Neural crest cell (in vitro differentiated cells): ENCODE measurements at regions not wholly inside any gene's neighbourhood (a gene's known extent, or its start where the extent isn't known, plus 50 kb on each side); places are given as distances from the start of the nearest gene placed in this dataset.

Experiments used
- DNase-seq: peaks from one replicate; pipeline ENCODE4 v3.0.0; 2021; ENCODE audit warnings: low read depth, mixed read lengths, low spot score
- H3K27ac Mint-ChIP-seq: one replicate; pipeline ENCODE4 v1.8.0; 2021; ENCODE audit warnings: mild to moderate bottlenecking, mixed read lengths; ENCODE audit not compliant: unreplicated experiment
- H3K27me3 Mint-ChIP-seq: 2 replicates; pipeline ENCODE4 v1.8.0; 2021; ENCODE audit warnings: low read depth, mild to moderate bottlenecking, mixed read lengths
- H3K36me3 Mint-ChIP-seq: 2 replicates; pipeline ENCODE4 v1.8.0; 2021; ENCODE audit warnings: low read depth, mild to moderate bottlenecking, mixed read lengths
- H3K4me1 Mint-ChIP-seq: 2 replicates; pipeline ENCODE4 v1.8.0; 2021; ENCODE audit warnings: mixed read lengths
- H3K4me3 Mint-ChIP-seq: one replicate; pipeline ENCODE4 v1.8.0; 2021; ENCODE audit warnings: mild to moderate bottlenecking, mixed read lengths
- H3K9me3 Mint-ChIP-seq: 2 replicates; pipeline ENCODE4 v1.8.0; 2021; ENCODE audit warnings: mixed read lengths
- TF ChIP-seq, protein P1 (sequence below): fragments of 200-600 bp; sonication (generic); conservative IDR thresholded peaks from 2 replicates; pipeline ENCODE4 v1.5.0; 2021; ENCODE audit warnings: antibody characterized with exemption, mild to moderate bottlenecking

DNA sequence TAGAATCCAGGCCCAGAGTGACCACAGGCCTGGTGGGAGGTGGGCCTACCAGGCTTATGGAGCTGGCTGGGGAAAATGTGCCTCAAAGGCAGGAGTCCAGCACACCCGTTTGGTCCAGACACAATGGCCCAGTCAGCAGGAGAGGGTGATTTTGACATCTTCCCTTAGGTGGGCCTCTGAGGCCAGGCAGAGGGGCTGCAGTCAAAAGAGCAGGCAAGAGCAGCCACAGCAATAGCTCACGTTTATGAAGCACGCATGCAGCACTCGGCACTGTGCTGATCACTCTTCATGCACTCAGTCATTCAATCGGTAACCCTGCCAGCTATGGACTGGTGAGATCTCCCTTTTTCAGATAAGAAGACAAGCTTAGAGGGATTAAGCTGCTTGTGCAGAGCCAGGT, 146.8 kb downstream of the LRIG2 start:
- Mint-ChIP-seq H3K27me3 (no peaks in the 10 kb centered on the region), H3K36me3 (peaks cover 3% of the 10 kb centered on the region), H3K9me3 (peaks cover 5% of the 10 kb centered on the region), H3K4me3 (no peak overlapping the region), H3K4me1 (peaks cover 6% of the 10 kb centered on the region), H3K27ac (no peak overlapping the region)
- TF ChIP-seq, protein P1, sequence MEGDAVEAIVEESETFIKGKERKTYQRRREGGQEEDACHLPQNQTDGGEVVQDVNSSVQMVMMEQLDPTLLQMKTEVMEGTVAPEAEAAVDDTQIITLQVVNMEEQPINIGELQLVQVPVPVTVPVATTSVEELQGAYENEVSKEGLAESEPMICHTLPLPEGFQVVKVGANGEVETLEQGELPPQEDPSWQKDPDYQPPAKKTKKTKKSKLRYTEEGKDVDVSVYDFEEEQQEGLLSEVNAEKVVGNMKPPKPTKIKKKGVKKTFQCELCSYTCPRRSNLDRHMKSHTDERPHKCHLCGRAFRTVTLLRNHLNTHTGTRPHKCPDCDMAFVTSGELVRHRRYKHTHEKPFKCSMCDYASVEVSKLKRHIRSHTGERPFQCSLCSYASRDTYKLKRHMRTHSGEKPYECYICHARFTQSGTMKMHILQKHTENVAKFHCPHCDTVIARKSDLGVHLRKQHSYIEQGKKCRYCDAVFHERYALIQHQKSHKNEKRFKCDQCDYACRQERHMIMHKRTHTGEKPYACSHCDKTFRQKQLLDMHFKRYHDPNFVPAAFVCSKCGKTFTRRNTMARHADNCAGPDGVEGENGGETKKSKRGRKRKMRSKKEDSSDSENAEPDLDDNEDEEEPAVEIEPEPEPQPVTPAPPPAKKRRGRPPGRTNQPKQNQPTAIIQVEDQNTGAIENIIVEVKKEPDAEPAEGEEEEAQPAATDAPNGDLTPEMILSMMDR, result no peak
- DNase-seq, result no peak

DNA sequence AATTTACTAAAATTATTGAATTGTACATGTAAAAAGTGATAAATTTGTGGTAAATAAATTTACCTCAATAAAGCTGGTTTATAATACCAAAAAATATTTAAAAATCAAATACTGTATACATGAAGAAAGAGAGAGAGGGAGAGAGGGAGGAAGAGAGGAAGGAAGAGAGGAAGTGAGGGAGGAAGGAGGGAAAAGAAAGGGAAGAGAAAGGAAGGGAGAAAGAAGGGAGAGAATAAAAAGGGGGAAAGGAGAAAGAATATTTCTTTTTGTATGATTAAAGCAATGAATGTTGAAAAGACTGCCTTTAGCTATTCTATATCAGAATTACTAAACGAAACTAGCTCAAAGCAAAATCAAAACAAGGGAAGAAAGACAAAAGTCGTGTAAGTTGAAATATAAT, 150.0 kb downstream of the LRIG2 start:
- peaks cover 2% of the 10 kb centered on the region for H3K27me3 Mint-ChIP-seq
- no peak overlapping the region for H3K27ac Mint-ChIP-seq
- peaks cover 15% of the 10 kb centered on the region for H3K4me1 Mint-ChIP-seq
- H3K9me3 Mint-ChIP-seq, result peaks cover 2% of the 10 kb centered on the region
- DNase-seq, result no peak
- no peak overlapping the region for H3K4me3 Mint-ChIP-seq
- H3K36me3 Mint-ChIP-seq, result no peaks in the 10 kb centered on the region
- TF ChIP-seq, protein P1, result no peak

DNA sequence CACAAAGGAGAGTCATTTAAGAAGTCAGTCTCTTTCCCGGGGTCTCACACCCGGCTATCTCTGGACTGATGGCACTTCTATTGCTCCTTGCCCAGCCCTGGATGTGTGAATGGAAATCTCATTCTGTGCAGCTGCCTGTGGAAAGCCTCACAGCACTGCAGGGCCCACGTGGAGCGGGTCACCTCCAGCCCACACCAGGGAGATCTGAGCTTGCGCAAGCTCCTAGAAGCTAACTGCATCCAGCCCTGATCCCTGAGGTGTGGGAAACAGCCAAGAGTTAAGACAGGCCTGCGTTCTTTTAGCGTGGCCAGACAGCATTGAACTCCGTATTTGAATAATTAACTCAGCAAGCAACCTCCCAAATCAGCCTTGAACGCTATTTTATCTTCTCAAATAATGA, 150.5 kb downstream of the LRIG2 start:
- Mint-ChIP-seq H3K4me3 (no peak overlapping the region), H3K27me3 (peaks cover 3% of the 10 kb centered on the region), H3K36me3 (no peaks in the 10 kb centered on the region), H3K27ac (no peak overlapping the region), H3K9me3 (peaks cover 2% of the 10 kb centered on the region), H3K4me1 (peaks cover 15% of the 10 kb centered on the region)
- TF ChIP-seq, protein P1, result no peak
- DNase-seq, result no peak

DNA sequence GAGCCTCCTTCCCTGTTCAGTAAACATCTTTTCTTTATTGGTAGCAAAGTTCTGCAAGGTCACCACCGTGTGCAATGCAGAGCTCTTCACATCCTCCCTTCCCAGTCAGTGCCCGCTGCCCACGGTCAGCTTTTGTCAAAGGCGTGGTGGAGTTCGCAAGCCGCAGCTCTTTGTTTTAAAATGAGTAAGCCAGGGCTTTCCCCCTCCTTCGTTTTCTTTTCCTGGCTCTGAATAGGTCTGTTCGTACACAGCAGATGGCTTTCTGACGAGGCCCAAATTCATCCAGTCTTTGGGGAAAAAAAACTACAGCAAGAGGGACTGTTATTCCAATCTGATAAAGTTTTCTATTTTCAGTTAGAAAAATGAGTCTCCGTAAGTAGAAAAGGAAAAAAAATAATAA, 153.2 kb downstream of the LRIG2 start:
- no peak overlapping the region for H3K4me3 Mint-ChIP-seq
- TF ChIP-seq, protein P1, result no peak
- no peak for DNase-seq
- H3K27ac Mint-ChIP-seq, result no peak overlapping the region
- peaks cover 12% of the 10 kb centered on the region for H3K4me1 Mint-ChIP-seq
- H3K27me3 Mint-ChIP-seq, result peaks cover 8% of the 10 kb centered on the region
- no peaks in the 10 kb centered on the region for H3K36me3 Mint-ChIP-seq
- H3K9me3 Mint-ChIP-seq, result peaks cover 2% of the 10 kb centered on the region

DNA sequence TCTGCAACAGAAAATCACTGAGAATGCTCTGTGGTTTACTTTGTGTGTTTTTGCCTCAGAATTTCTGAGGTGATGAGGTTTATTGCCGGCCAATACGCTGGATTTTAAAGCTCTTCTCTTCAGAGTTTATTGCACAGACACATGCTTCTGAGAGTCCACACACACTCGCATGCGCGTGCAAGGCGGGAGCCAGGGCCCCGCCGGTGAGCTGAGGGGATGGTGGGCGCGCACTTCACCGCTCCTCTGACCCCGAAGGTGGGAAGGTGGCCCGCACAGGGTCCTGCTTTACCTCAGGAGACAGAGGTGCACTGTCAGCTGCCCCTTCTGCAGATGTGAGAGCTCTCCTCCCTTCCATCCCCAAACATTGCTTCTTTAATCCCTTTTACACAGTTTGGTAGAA, 158.4 kb upstream of the MAGI3 start:
- DNase-seq, result no peak
- Mint-ChIP-seq H3K36me3 (no peaks in the 10 kb centered on the region), H3K9me3 (peaks cover 2% of the 10 kb centered on the region), H3K4me3 (no peak overlapping the region), H3K4me1 (no peaks in the 10 kb centered on the region), H3K27ac (no peak overlapping the region), H3K27me3 (peaks cover 8% of the 10 kb centered on the region)
- TF ChIP-seq, protein P1, result no peak

DNA sequence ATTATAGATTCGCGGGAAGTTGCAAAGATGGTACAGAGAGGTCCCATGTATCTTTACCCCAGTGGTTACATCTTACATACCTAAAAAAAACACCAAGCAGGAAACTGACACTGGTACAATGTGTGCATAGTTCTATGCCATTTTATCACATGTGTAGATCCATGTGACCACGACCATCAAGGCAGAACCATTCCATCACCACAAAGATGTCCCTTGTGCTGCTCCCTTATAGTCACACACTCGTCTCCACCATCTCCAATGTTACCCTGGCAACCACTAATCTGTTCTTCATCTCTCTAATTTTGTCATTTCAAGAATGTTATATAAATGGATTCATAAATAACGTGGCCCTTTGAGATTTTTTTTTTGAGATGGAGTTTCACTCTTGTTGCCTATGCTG, 156.9 kb upstream of the MAGI3 start:
- Mint-ChIP-seq H3K27me3 (peaks cover 5% of the 10 kb centered on the region), H3K36me3 (no peaks in the 10 kb centered on the region), H3K4me3 (no peak overlapping the region), H3K27ac (no peak overlapping the region), H3K4me1 (no peaks in the 10 kb centered on the region), H3K9me3 (no peaks in the 10 kb centered on the region)
- no peak for DNase-seq
- TF ChIP-seq, protein P1, result no peak
